H1 (cell line): ENCODE measurements at regions not wholly inside any gene's neighbourhood (a gene's known extent, or its start where the extent isn't known, plus 50 kb on each side); places are given as distances from the start of the nearest gene placed in this dataset.

ENCODE experiments used
- CEBPB ChIP-seq: IDR thresholded peaks from 2 replicates; pipeline ENCODE4 v1.6.1; 2012; ENCODE audit warnings: low read depth, low read length
- EP300 ChIP-seq, 2 experiments: IDR thresholded peaks; 1 replicate in 1 of 2; 2 replicates in 1 of 2; pipeline ENCODE4 v1.6.1; 2011 to 2012; ENCODE audit warnings: low read depth in 2 of 2, low read length in 2 of 2, mild to moderate bottlenecking in 2 of 2, borderline replicate concordance in 1 of 2, inconsistent platforms in 1 of 2, moderate library complexity in 1 of 2
- GABPA ChIP-seq: IDR thresholded peaks from 2 replicates; pipeline ENCODE4 v1.6.1; 2011; ENCODE audit warnings: mild to moderate bottlenecking, low read length, moderate library complexity, borderline replicate concordance; ENCODE audit not compliant: insufficient read depth
- KDM1A ChIP-seq: fragments of 200-600, 300-600 bp; sonication (generic); IDR thresholded peaks from 2 replicates; pipeline ENCODE4 v1.7.1; 2016; ENCODE audit warnings: mild to moderate bottlenecking, low read length, borderline replicate concordance
- POLR2A ChIP-seq, 2 experiments: IDR thresholded peaks; 1 replicate in 1 of 2; 2 replicates in 1 of 2; pipeline ENCODE4 v1.6.1; 2011; ENCODE audit warnings: low read depth in 2 of 2, low read length in 2 of 2, mild to moderate bottlenecking in 2 of 2; ENCODE audit errors: control extremely low read depth in 1 of 2
- TF ChIP-seq, protein P1 (sequence below), 3 experiments: IDR thresholded peaks; 1 replicate in 2 of 3; 2 replicates in 1 of 3; pipeline versions ENCODE4 v1.5.1 to v1.6.1; 2011; ENCODE audit warnings: low read length in 3 of 3, mild to moderate bottlenecking in 3 of 3, inconsistent platforms in 2 of 3, low read depth in 1 of 3, moderate library complexity in 1 of 3; ENCODE audit not compliant: insufficient read depth in 1 of 3; ENCODE audit errors: control extremely low read depth in 1 of 3

DNA sequence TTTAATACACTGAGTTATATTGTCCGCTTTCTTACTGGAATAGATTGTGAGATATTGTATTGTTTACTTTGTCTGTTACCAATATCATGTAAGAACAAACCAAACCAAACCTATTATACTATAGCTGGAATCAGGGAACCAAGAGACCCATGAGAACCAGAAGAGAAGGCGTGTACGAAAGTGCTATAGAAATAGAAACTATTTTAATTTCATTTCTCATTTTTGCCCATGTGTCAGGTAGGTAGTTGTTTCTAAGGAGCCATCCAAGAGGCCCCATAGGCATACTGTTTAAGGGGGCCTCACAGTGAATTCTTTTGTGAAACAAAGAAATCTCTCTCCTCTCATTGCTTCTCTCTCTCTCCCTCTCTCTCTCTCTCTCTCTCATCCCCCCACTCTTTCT is 363.6 kb downstream of the RNF144A start:
- TF ChIP-seq KDM1A (no peak), EP300 (IDR thresholded peaks at IDR 0.05; ENCODE audit: borderline replicate concordance in 1 of 2, low read depth in 2 of 2, low read length in 2 of 2) (no peak), CEBPB (no peak), POLR2A (IDR thresholded peaks at IDR 0.05; ENCODE audit: control extremely low read depth in 1 of 2, low read depth in 2 of 2, low read length in 2 of 2) (no peak), GABPA (no peak)
- TF ChIP-seq, protein P1, sequence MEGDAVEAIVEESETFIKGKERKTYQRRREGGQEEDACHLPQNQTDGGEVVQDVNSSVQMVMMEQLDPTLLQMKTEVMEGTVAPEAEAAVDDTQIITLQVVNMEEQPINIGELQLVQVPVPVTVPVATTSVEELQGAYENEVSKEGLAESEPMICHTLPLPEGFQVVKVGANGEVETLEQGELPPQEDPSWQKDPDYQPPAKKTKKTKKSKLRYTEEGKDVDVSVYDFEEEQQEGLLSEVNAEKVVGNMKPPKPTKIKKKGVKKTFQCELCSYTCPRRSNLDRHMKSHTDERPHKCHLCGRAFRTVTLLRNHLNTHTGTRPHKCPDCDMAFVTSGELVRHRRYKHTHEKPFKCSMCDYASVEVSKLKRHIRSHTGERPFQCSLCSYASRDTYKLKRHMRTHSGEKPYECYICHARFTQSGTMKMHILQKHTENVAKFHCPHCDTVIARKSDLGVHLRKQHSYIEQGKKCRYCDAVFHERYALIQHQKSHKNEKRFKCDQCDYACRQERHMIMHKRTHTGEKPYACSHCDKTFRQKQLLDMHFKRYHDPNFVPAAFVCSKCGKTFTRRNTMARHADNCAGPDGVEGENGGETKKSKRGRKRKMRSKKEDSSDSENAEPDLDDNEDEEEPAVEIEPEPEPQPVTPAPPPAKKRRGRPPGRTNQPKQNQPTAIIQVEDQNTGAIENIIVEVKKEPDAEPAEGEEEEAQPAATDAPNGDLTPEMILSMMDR (IDR thresholded peaks at IDR 0.05; ENCODE audit: control extremely low read depth in 1 of 3, insufficient read depth in 1 of 3, low read depth in 1 of 3, low read length in 3 of 3): no peak
